Gastroesophageal sphincter (tissue), 4 donors: ENCODE measurements at regions not wholly inside any gene's neighbourhood (a gene's known extent, or its start where the extent isn't known, plus 50 kb on each side); places are given as distances from the start of the nearest gene placed in this dataset.

Source experiments
- ATAC-seq: fragments of 150-250 bp; one replicate; pipeline ENCODE4 v1.9.1; 2016; ENCODE audit warnings: mild to moderate bottlenecking, moderate library complexity
- H3K27ac ChIP-seq, 4 donors: fragments of 200-600 bp; sonication (generic) in 3 of 4; 1 replicate in 3 of 4; 2 replicates in 1 of 4; pipeline ENCODE4 v1.5.1; 2016 to 2019
- H3K27me3 ChIP-seq: fragments of 200-600 bp; sonication (generic); one replicate; pipeline ENCODE4 v1.5.1; 2019
- H3K36me3 ChIP-seq, 2 donors: fragments of 200-600 bp; sonication (generic); one replicate each; pipeline ENCODE4 v1.5.1; 2019; ENCODE audit warnings: control low read depth in 1 of 2
- H3K4me1 ChIP-seq, 3 donors: fragments of 200-600 bp; sonication (generic); 1 replicate in 2 of 3; 2 replicates in 1 of 3; pipeline ENCODE4 v1.5.1; 2016 to 2019; ENCODE audit warnings: control low read depth in 2 of 3
- H3K4me3 ChIP-seq, 2 donors: fragments of 200-600 bp; sonication (generic); one replicate each; pipeline ENCODE4 v1.5.1; 2019; ENCODE audit warnings: mild to moderate bottlenecking in 1 of 2, moderate library complexity in 1 of 2
- H3K9me3 ChIP-seq, 3 donors: fragments of 200-600 bp; sonication (generic); one replicate each; pipeline ENCODE4 v1.5.1; 2017 to 2019; ENCODE audit warnings: control low read depth in 2 of 3
- EP300 ChIP-seq: sonication (generic); formaldehyde crosslinking; IDR thresholded peaks from one replicate; pipeline ENCODE4 v1.6.1; 2017; ENCODE audit warnings: antibody characterized with exemption, mild to moderate bottlenecking
- POLR2A ChIP-seq, 2 donors: fragments of 450-650 bp; IDR thresholded peaks; one replicate each; pipeline ENCODE4 v1.6.1; 2017; ENCODE audit warnings: antibody characterized with exemption in 2 of 2, mild to moderate bottlenecking in 2 of 2, moderate library complexity in 1 of 2
- POLR2AphosphoS5 ChIP-seq: sonication (generic); formaldehyde crosslinking; IDR thresholded peaks from one replicate; pipeline ENCODE4 v1.6.1; 2017; ENCODE audit warnings: antibody characterized with exemption
- WGBS, 2 donors: methylation state at CpG; one replicate each; pipeline ENCODE4 v1.1.5; 2018; ENCODE audit warnings: low coverage in 1 of 2; 5-methylcytosine and 5-hydroxymethylcytosine counted together
- TF ChIP-seq, protein P1 (sequence below), 4 experiments: fragments of 200-600 bp in 2 of 4; fragments of 450-650 bp in 2 of 4; sonication (generic) in 1 of 4; IDR thresholded peaks; one replicate each; pipeline ENCODE4 v1.5.1; 2017 to 2019; ENCODE audit warnings: antibody characterized with exemption in 4 of 4, mild to moderate bottlenecking in 2 of 4, moderate library complexity in 2 of 4

DNA sequence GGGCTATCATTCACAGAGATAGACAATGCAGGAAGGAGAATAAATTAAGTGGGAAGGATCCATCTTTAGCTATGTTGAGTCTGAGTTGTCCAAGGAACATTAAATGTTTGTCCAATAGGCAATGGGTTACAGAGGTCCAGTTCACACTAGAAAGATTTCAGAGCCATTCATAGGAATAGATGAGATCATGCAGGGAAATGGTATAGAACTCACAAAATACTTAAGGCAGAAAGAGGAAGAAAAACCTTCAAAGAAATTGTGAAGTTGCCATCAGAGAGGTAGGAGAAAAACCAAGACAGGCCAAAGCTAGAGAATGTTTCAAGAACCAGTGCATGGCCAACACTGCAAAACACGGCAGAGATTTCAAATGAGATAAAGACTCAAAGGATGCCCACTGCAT is 94.1 kb downstream of the PHLDA1 start:
- Histone ChIP-seq H3K4me1 (peaks cover 0 to 6% (median 0%) of the 10 kb centered on the region in 3 donors), H3K4me3 (no peak overlapping the region), H3K27ac (no peak overlapping the region), H3K36me3 (no peaks in the 10 kb centered on the region), H3K27me3 (no peaks in the 10 kb centered on the region), H3K9me3 (no peaks in the 10 kb centered on the region)
- no peak for ATAC-seq
- TF ChIP-seq POLR2A (IDR thresholded peaks at IDR 0.05): no peak
- TF ChIP-seq, protein P1, sequence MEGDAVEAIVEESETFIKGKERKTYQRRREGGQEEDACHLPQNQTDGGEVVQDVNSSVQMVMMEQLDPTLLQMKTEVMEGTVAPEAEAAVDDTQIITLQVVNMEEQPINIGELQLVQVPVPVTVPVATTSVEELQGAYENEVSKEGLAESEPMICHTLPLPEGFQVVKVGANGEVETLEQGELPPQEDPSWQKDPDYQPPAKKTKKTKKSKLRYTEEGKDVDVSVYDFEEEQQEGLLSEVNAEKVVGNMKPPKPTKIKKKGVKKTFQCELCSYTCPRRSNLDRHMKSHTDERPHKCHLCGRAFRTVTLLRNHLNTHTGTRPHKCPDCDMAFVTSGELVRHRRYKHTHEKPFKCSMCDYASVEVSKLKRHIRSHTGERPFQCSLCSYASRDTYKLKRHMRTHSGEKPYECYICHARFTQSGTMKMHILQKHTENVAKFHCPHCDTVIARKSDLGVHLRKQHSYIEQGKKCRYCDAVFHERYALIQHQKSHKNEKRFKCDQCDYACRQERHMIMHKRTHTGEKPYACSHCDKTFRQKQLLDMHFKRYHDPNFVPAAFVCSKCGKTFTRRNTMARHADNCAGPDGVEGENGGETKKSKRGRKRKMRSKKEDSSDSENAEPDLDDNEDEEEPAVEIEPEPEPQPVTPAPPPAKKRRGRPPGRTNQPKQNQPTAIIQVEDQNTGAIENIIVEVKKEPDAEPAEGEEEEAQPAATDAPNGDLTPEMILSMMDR (IDR thresholded peaks at IDR 0.05): no peak
- TF ChIP-seq POLR2AphosphoS5: no peak
- no peak for TF ChIP-seq EP300
- WGBS, 2 donors: 70 to 100% methylated on average over 1 of the region's 1 CpG

GRCh38 chr12:75936515-75937440 is 94.8 kb downstream of the PHLDA1 start:
- Histone ChIP-seq H3K9me3 (no peaks in the 10 kb centered on the region), H3K36me3 (no peaks in the 10 kb centered on the region)
- no peak for ATAC-seq

DNA sequence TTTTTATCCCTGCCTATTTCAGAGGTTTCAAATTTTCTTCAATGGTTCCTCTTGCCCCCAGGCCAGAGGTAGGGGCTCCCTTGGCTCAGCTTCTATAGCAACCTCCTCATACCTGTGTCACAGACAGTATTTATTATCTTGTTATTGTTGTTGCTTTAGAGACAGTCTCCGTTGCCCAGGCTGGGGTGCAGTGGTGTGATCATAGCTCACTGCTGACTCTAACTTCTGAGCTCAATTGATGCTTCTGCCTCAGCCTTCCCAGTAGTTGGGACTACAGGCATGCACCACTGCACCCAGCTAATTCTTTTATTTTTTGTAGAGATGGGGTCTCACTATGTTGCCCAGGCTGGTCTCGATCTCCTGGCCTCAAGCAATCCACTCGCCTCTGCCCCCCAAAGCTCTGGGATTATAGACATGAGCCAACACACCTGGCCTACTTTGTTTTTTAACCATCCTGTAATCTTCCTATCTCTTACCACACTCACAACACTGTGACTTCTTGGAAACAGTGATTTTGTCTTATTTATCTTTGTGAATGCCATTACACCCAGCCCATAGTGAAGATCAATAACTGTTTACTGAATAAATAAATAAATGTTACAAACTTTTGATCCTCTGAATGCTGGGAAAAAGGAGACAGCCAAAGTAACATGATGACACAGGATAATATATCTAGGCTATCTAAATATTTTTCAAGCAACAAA is 95.9 kb downstream of the PHLDA1 start:
- Histone ChIP-seq H3K36me3 (no peaks in the 10 kb centered on the region), H3K9me3 (no peaks in the 10 kb centered on the region), H3K27ac (no peak overlapping the region), H3K27me3 (no peaks in the 10 kb centered on the region), H3K4me1 (peaks cover 0 to 6% (median 0%) of the 10 kb centered on the region in 3 donors), H3K4me3 (no peak overlapping the region)
- TF ChIP-seq EP300: no peak
- TF ChIP-seq POLR2A (IDR thresholded peaks at IDR 0.05): no peak
- no peak for TF ChIP-seq POLR2AphosphoS5
- TF ChIP-seq, protein P1 (IDR thresholded peaks at IDR 0.05): no peak
- ATAC-seq: no peak
- 95 to 100% methylated on average over 2 to 3 of the region's 3 CpGs for WGBS, 2 donors

More at GRCh38 chr12:75936515-75937440, 94.8 kb downstream of the PHLDA1 start:
- 88 to 93% methylated on average over 4 to 5 of the region's 5 CpGs for WGBS, 2 donors
- Histone ChIP-seq H3K4me3 (no peak overlapping the region), H3K4me1 (peaks cover 0 to 6% (median 0%) of the 10 kb centered on the region in 3 donors), H3K27me3 (no peaks in the 10 kb centered on the region), H3K27ac (no peak overlapping the region)
- TF ChIP-seq POLR2A (IDR thresholded peaks at IDR 0.05) (no peak), POLR2AphosphoS5 (no peak), EP300 (no peak)
- TF ChIP-seq, protein P1 (IDR thresholded peaks at IDR 0.05): no peak

DNA sequence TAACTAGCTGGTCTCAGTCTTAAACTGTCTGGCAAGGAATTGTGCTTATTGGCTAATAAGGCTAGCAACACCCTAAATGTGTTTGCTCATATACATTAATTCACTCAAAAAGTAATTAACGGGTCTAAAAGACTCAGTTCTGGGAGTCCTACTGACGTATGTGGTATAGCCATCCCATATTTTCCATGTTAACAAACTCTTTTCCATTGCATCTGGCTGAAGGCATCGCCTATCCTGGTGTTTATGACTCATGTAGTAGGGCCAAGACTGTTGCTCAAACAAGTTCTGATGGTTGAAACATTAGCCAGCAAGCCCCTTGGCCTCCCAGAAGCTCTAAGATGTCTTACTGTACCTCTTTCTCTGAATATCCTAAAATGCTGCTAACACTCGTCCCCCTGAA is 98.5 kb downstream of the PHLDA1 start:
- Histone ChIP-seq H3K9me3 (no peaks in the 10 kb centered on the region), H3K27ac (no peak overlapping the region), H3K36me3 (no peaks in the 10 kb centered on the region), H3K27me3 (no peaks in the 10 kb centered on the region), H3K4me1 (peaks cover 0 to 6% (median 0%) of the 10 kb centered on the region in 3 donors), H3K4me3 (no peak overlapping the region)
- TF ChIP-seq EP300: no peak
- TF ChIP-seq, protein P1 (IDR thresholded peaks at IDR 0.05): no peak
- TF ChIP-seq POLR2A (IDR thresholded peaks at IDR 0.05): no peak
- no peak for TF ChIP-seq POLR2AphosphoS5
- no peak for ATAC-seq
- whole genome bisulfite sequencing, 2 donors: 82 to 85% methylated on average over 4 of the region's 4 CpGs
